AG09309 (cell line): ENCODE measurements at regions not wholly inside any gene's neighbourhood (a gene's known extent, or its start where the extent isn't known, plus 50 kb on each side); places are given as distances from the start of the nearest gene placed in this dataset.

Experiments
- DNase-seq: peaks from one replicate; pipeline ENCODE4 v3.0.0-alpha.2; 2010; ENCODE audit warnings: low read depth
- H3K4me3 ChIP-seq: 2 replicates; pipeline ENCODE4 v1.5.1; 2011; ENCODE audit warnings: mild to moderate bottlenecking, low read depth, low read length, moderate library complexity; ENCODE audit not compliant: control insufficient read depth
- CTCF ChIP-seq: IDR thresholded peaks from 2 replicates; pipeline ENCODE4 v1.5.1; 2011; ENCODE audit warnings: mild to moderate bottlenecking, low read depth, low read length, inconsistent platforms; ENCODE audit not compliant: insufficient read depth, control insufficient read depth; ENCODE audit errors: missing control alignments

- no peak for TF ChIP-seq CTCF
- H3K4me3 ChIP-seq: no peak overlapping the region
- no peak for DNase-seq
Observed at GRCh38 chr2:21438949-21439348, 315.2 kb downstream of the TDRD15 start.

- no peak for TF ChIP-seq CTCF
- no peak for DNase-seq
- no peak overlapping the region for H3K4me3 ChIP-seq
Observed at GRCh38 chr2:21441442-21441841, 317.7 kb downstream of the TDRD15 start.

- no peak overlapping the region for H3K4me3 ChIP-seq
- no peak for DNase-seq
- no peak for TF ChIP-seq CTCF
Observed at GRCh38 chr2:21443494-21444105, 319.8 kb downstream of the TDRD15 start.

- no peak for DNase-seq
- no peak for TF ChIP-seq CTCF
- no peak overlapping the region for H3K4me3 ChIP-seq
Observed at GRCh38 chr2:21449881-21450280, 326.1 kb downstream of the TDRD15 start.

GRCh38 chr2:21451403-21451802, 327.6 kb downstream of the TDRD15 start:
- no peak for TF ChIP-seq CTCF
- no peak for DNase-seq
- no peak overlapping the region for H3K4me3 ChIP-seq

GRCh38 chr2:21452263-21452662, 328.5 kb downstream of the TDRD15 start:
- no peak overlapping the region for H3K4me3 ChIP-seq
- TF ChIP-seq CTCF: no peak
- DNase-seq: no peak

- no peak for TF ChIP-seq CTCF
- DNase-seq: no peak
- no peak overlapping the region for H3K4me3 ChIP-seq
Observed at GRCh38 chr2:21452678-21453077, 328.9 kb downstream of the TDRD15 start.
